ENCODE measurements at regions not wholly inside any gene's neighbourhood (a gene's known extent, or its start where the extent isn't known, plus 50 kb on each side); places are given as distances from the start of the nearest gene placed in this dataset.
"Not testable (repeated sequence)": the region's sequence is repeated elsewhere in the genome, so short reads cannot be mapped to it uniquely, and the experiment has no call there.

DNA sequence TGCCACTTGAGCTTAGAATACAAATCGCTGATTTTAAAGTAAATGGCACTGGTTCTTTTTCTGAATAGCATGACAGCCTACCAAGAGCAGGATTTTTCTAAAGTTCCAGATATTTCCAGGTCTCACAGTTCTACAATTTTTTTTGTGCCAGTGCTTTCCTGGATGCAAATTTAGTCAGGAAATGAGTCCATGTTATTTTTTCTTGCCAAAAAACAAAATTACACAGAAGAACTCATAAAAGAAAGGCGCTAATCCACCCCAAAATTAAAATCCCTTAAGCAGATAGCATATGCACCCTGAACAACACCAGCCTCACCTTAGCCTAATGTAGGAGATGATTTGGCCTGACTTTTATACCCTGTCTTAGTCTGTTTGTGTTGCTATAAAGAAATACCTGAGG lies 86.4 kb upstream of the ARG1 start:
- TF ChIP-seq, protein P1, sequence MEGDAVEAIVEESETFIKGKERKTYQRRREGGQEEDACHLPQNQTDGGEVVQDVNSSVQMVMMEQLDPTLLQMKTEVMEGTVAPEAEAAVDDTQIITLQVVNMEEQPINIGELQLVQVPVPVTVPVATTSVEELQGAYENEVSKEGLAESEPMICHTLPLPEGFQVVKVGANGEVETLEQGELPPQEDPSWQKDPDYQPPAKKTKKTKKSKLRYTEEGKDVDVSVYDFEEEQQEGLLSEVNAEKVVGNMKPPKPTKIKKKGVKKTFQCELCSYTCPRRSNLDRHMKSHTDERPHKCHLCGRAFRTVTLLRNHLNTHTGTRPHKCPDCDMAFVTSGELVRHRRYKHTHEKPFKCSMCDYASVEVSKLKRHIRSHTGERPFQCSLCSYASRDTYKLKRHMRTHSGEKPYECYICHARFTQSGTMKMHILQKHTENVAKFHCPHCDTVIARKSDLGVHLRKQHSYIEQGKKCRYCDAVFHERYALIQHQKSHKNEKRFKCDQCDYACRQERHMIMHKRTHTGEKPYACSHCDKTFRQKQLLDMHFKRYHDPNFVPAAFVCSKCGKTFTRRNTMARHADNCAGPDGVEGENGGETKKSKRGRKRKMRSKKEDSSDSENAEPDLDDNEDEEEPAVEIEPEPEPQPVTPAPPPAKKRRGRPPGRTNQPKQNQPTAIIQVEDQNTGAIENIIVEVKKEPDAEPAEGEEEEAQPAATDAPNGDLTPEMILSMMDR (IDR thresholded peaks at IDR 0.05; ENCODE audit: borderline replicate concordance, extremely low read depth, insufficient read depth): no peak
- H3K27ac ChIP-seq (ENCODE audit: low read depth in 2 of 2, low read length in 2 of 2): no peak overlapping the region
- no peaks in the 10 kb centered on the region for H3K27me3 ChIP-seq (ENCODE audit: control insufficient read depth, insufficient read depth, low read length)
- intact Hi-C loops (cut with DNase I): no loop called here
- no peak for DNase-seq
- H3K9me3 ChIP-seq (ENCODE audit: control insufficient read depth in 2 of 3, insufficient read depth in 1 of 3, low read length in 3 of 3): no peaks in the 10 kb centered on the region
- FAIRE-seq: no peak
- H3K9ac ChIP-seq (ENCODE audit: low read length in 3 of 3): no peak overlapping the region
- no peaks in the 10 kb centered on the region for H3K4me1 ChIP-seq (ENCODE audit: control insufficient read depth in 2 of 3, insufficient read depth in 2 of 3, low read depth in 1 of 3, low read length in 3 of 3)
- H3K4me3 ChIP-seq (ENCODE audit: low read length in 3 of 3): no peak overlapping the region
- H3K36me3 ChIP-seq (ENCODE audit: control insufficient read depth in 2 of 3, insufficient read depth in 3 of 3, low read length in 3 of 3): no peaks in the 10 kb centered on the region

DNA sequence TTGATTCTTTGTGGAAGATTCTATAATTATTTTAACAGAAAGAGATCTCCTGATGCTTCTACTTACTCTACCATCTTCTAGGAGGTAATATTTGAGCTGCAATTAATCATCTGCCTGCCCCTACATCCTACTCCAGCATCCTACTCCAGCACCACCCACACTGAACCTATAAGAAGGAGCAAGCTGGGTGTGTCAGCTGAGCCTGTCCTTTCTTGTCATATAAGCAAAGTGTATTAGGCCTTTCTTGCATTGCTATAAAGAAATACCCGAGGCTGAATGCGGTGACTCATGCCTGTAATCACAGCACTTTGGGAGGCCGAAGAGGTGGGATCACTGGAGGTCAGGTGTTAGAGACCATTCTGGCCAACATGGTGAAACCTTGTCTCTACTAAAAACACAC lies 84.2 kb upstream of the ARG1 start:
- Histone ChIP-seq H3K4me3 (ENCODE audit: low read length in 3 of 3) (no peak overlapping the region), H3K27ac (ENCODE audit: low read depth in 2 of 2, low read length in 2 of 2) (no peak overlapping the region), H3K9me3 (ENCODE audit: control insufficient read depth in 2 of 3, insufficient read depth in 1 of 3, low read length in 3 of 3) (no peaks in the 10 kb centered on the region), H3K27me3 (ENCODE audit: control insufficient read depth, insufficient read depth, low read length) (no peaks in the 10 kb centered on the region), H3K9ac (ENCODE audit: low read length in 3 of 3) (no peak overlapping the region), H3K36me3 (ENCODE audit: control insufficient read depth in 2 of 3, insufficient read depth in 3 of 3, low read length in 3 of 3) (no peaks in the 10 kb centered on the region), H3K4me1 (ENCODE audit: control insufficient read depth in 2 of 3, insufficient read depth in 2 of 3, low read depth in 1 of 3, low read length in 3 of 3) (no peaks in the 10 kb centered on the region)
- no peak for FAIRE-seq
- TF ChIP-seq, protein P1 (IDR thresholded peaks at IDR 0.05; ENCODE audit: borderline replicate concordance, extremely low read depth, insufficient read depth): no peak
- DNase-seq: no peak
- intact Hi-C loops (cut with DNase I): no loop called here

DNA sequence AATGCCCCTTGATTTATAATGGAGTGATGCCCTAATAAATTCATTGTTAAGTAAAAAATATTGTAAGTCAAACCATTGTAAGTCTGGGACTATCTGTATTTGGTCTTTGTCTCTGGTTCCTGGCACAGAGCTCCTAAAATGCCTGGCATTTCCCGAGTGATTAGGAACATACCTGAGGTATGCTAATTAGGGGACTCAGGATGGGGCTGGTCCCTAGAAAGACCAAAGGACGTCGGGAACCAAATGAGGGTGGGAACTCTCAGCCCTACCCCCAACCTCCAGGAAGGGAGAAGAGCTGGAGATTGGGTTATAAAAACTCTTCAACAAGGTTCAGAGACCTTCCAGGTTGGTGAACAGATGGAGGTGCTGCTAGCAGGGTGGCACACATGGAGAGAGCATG lies 82.6 kb upstream of the ARG1 start:
- Histone ChIP-seq H3K4me1 (ENCODE audit: control insufficient read depth in 2 of 3, insufficient read depth in 2 of 3, low read depth in 1 of 3, low read length in 3 of 3) (no peaks in the 10 kb centered on the region), H3K9ac (ENCODE audit: low read length in 3 of 3) (no peak overlapping the region), H3K4me3 (ENCODE audit: low read length in 3 of 3) (no peak overlapping the region), H3K27ac (ENCODE audit: low read depth in 2 of 2, low read length in 2 of 2) (no peak overlapping the region), H3K27me3 (ENCODE audit: control insufficient read depth, insufficient read depth, low read length) (no peaks in the 10 kb centered on the region), H3K9me3 (ENCODE audit: control insufficient read depth in 2 of 3, insufficient read depth in 1 of 3, low read length in 3 of 3) (no peaks in the 10 kb centered on the region), H3K36me3 (ENCODE audit: control insufficient read depth in 2 of 3, insufficient read depth in 3 of 3, low read length in 3 of 3) (no peaks in the 10 kb centered on the region)
- FAIRE-seq (no peak), DNase-seq (no peak)
- intact Hi-C loops (cut with DNase I): no loop called here
- TF ChIP-seq, protein P1 (IDR thresholded peaks at IDR 0.05; ENCODE audit: borderline replicate concordance, extremely low read depth, insufficient read depth): no peak

DNA sequence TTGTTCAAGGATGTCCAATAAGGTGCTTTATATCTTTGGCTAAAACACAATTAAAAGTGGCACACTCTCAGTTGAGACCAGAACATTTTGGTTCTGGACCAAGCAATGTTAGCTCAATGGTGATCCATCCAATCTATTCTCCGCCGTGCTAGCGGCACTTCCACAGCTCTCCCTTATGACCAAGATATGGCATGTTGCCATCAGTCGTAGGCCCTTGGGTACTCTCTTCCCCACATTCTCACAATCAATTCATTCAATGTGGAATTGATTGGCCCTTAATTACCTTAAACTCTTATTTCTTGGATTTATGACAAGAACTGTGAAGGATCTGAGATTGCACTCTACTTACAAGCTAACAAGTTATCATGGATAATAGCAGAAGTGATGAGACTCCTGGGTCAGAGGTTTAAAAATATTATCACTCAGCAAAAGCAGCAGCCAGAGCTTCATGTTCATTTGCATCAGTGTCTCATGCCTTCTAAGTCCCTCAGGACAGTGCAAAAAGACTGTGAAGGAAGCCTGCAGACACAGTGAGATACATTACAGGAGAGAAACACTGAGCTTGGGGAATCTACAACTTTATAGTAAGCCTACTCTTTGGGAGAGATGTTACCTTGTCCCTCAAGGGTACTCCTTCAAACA lies 80.0 kb upstream of the ARG1 start:
- Histone ChIP-seq H3K4me1 (ENCODE audit: control insufficient read depth in 2 of 3, insufficient read depth in 2 of 3, low read depth in 1 of 3, low read length in 3 of 3) (no peaks in the 10 kb centered on the region), H3K4me3 (ENCODE audit: low read length in 3 of 3) (no peak overlapping the region), H3K36me3 (ENCODE audit: control insufficient read depth in 2 of 3, insufficient read depth in 3 of 3, low read length in 3 of 3) (no peaks in the 10 kb centered on the region), H3K9me3 (ENCODE audit: control insufficient read depth in 2 of 3, insufficient read depth in 1 of 3, low read length in 3 of 3) (no peaks in the 10 kb centered on the region), H3K27me3 (ENCODE audit: control insufficient read depth, insufficient read depth, low read length) (no peaks in the 10 kb centered on the region), H3K9ac (ENCODE audit: low read length in 3 of 3) (no peak overlapping the region), H3K27ac (ENCODE audit: low read depth in 2 of 2, low read length in 2 of 2) (no peak overlapping the region)
- TF ChIP-seq, protein P1 (IDR thresholded peaks at IDR 0.05; ENCODE audit: borderline replicate concordance, extremely low read depth, insufficient read depth): no peak
- intact Hi-C loops (cut with DNase I): no loop called here
- FAIRE-seq (no peak), DNase-seq (no peak)

DNA sequence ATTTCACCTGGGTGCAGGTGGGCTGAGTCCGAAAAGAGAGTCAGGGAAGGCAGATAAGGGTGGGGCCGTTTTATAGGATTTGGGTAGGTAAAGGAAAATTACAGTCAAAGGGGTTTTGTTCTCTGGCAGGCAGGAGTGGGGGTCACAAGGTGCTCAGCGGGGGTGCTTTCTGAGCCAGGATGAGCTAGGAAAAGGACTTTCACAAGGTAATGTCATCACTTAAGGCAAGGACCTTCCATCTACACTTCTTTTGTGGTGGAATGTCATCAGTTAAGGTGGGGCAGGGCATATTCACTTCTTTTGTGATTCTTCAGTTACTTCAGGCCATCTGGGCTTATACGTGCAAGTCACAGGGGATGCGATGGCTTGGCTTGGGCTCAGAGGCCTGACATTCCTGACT lies 68.6 kb upstream of the ARG1 start:
- H3K27me3 ChIP-seq (ENCODE audit: control insufficient read depth, insufficient read depth, low read length); DNase-seq; H3K4me1 ChIP-seq (ENCODE audit: control insufficient read depth in 2 of 3, insufficient read depth in 2 of 3, low read depth in 1 of 3, low read length in 3 of 3); H3K4me3 ChIP-seq (ENCODE audit: low read length in 3 of 3); intact Hi-C loops (cut with DNase I); H3K36me3 ChIP-seq (ENCODE audit: control insufficient read depth in 2 of 3, insufficient read depth in 3 of 3, low read length in 3 of 3); H3K9ac ChIP-seq (ENCODE audit: low read length in 3 of 3); FAIRE-seq; H3K9me3 ChIP-seq (ENCODE audit: control insufficient read depth in 2 of 3, insufficient read depth in 1 of 3, low read length in 3 of 3); H3K27ac ChIP-seq (ENCODE audit: low read depth in 2 of 2, low read length in 2 of 2): not testable (repeated sequence)
